Trophoblast cell (in vitro differentiated cells and primary cell): ENCODE measurements at regions not wholly inside any gene's neighbourhood (a gene's known extent, or its start where the extent isn't known, plus 50 kb on each side); places are given as distances from the start of the nearest gene placed in this dataset.

Experiments
- DNase-seq, 2 donors: peaks; one replicate each; pipeline ENCODE4 v3.0.0-alpha.2; 2016
- H2AFZ ChIP-seq: 2 replicates; pipeline ENCODE4 v1.6.1; 2013; ENCODE audit warnings: low read length, moderate library complexity, mild to moderate bottlenecking; ENCODE audit not compliant: insufficient read depth, poor library complexity
- H2AK5ac ChIP-seq: 2 replicates; pipeline ENCODE4 v1.6.1; 2013; ENCODE audit warnings: mild to moderate bottlenecking, low read length
- H2BK120ac ChIP-seq: 2 replicates; pipeline ENCODE4 v1.6.1; 2013; ENCODE audit warnings: low read length, mild to moderate bottlenecking, moderate library complexity; ENCODE audit not compliant: insufficient read depth, poor library complexity
- H2BK12ac ChIP-seq: 2 replicates; pipeline ENCODE4 v1.6.1; 2013; ENCODE audit warnings: mild to moderate bottlenecking, low read length, moderate library complexity
- H2BK5ac ChIP-seq: 2 replicates; pipeline ENCODE4 v1.6.1; 2013; ENCODE audit warnings: low read length, low read depth, moderate library complexity, mild to moderate bottlenecking; ENCODE audit not compliant: poor library complexity
- H3K14ac ChIP-seq: 2 replicates; pipeline ENCODE4 v1.6.1; 2013; ENCODE audit warnings: mild to moderate bottlenecking, low read length
- H3K18ac ChIP-seq: 2 replicates; pipeline ENCODE4 v1.6.1; 2013; ENCODE audit warnings: mild to moderate bottlenecking, low read length
- H3K23ac ChIP-seq: 2 replicates; pipeline ENCODE4 v1.6.1; 2013; ENCODE audit warnings: low read length
- H3K27ac ChIP-seq: 2 replicates; pipeline ENCODE4 v1.5.1; 2013; ENCODE audit warnings: low read depth, mild to moderate bottlenecking, inconsistent platforms, low read length, moderate library complexity
- H3K27me3 ChIP-seq: 2 replicates; pipeline ENCODE4 v1.6.1; 2013; ENCODE audit warnings: inconsistent platforms, mild to moderate bottlenecking, low read length, moderate library complexity; ENCODE audit not compliant: insufficient read depth
- H3K36me3 ChIP-seq, 2 experiments: 1 replicate in 1 of 2; 2 replicates in 1 of 2; pipeline ENCODE4 v1.6.1; 2013; ENCODE audit warnings: low read length in 2 of 2, mild to moderate bottlenecking in 2 of 2, moderate library complexity in 1 of 2; ENCODE audit not compliant: insufficient read depth in 2 of 2, control insufficient read depth in 1 of 2
- H3K4ac ChIP-seq: 2 replicates; pipeline ENCODE4 v1.6.1; 2013; ENCODE audit warnings: low read depth, mild to moderate bottlenecking, low read length, moderate library complexity
- H3K4me1 ChIP-seq, 2 experiments: 1 replicate in 1 of 2; 2 replicates in 1 of 2; pipeline ENCODE4 v1.6.1; 2013; ENCODE audit warnings: low read length in 2 of 2, mild to moderate bottlenecking in 2 of 2, moderate library complexity in 1 of 2; ENCODE audit not compliant: insufficient read depth in 2 of 2, control insufficient read depth in 1 of 2
- H3K4me2 ChIP-seq: 2 replicates; pipeline ENCODE4 v1.6.1; 2013; ENCODE audit warnings: inconsistent platforms, mild to moderate bottlenecking, low read length, moderate library complexity
- H3K4me3 ChIP-seq: 2 replicates; pipeline ENCODE4 v1.5.1; 2013; ENCODE audit warnings: mild to moderate bottlenecking, low read depth, low read length, inconsistent platforms
- H3K79me1 ChIP-seq: one replicate; pipeline ENCODE4 v1.6.1; 2013; ENCODE audit warnings: low read length
- H3K79me2 ChIP-seq: 2 replicates; pipeline ENCODE4 v1.6.1; 2013; ENCODE audit warnings: low read length, mild to moderate bottlenecking; ENCODE audit not compliant: control insufficient read depth, insufficient read depth, poor library complexity
- H3K9ac ChIP-seq: 2 replicates; pipeline ENCODE4 v1.6.1; 2013; ENCODE audit warnings: mild to moderate bottlenecking, low read length
- H3K9me3 ChIP-seq: 2 replicates; pipeline ENCODE4 v1.6.1; 2013; ENCODE audit warnings: low read depth, mild to moderate bottlenecking, control low read depth, inconsistent platforms, low read length; ENCODE audit not compliant: insufficient read depth
- H4K12ac ChIP-seq: 2 replicates; pipeline ENCODE4 v1.6.1; 2013; ENCODE audit warnings: low read depth, mild to moderate bottlenecking, low read length, moderate library complexity
- H4K8ac ChIP-seq: 2 replicates; pipeline ENCODE4 v1.6.1; 2013; ENCODE audit warnings: low read depth, mild to moderate bottlenecking, low read length, moderate library complexity
- H4K91ac ChIP-seq: one replicate; pipeline ENCODE4 v1.6.1; 2013; ENCODE audit warnings: low read depth, mild to moderate bottlenecking, low read length, moderate library complexity
- WGBS: extraction: QIAGEN DNeasy Blood & Tissue Kit; methylation state at CpG from one replicate; pipeline ENCODE4 v1.1.7; 2013; ENCODE audit warnings: missing lambda C conversion rate; ENCODE audit not compliant: insufficient read length, insufficient coverage; ENCODE audit errors: extremely low coverage; 5-methylcytosine and 5-hydroxymethylcytosine counted together

- Histone ChIP-seq H3K23ac (no peak overlapping the region), H2BK120ac (no peak overlapping the region), H3K4me1 (no peaks in the 10 kb centered on the region), H3K4ac (no peak overlapping the region), H2BK12ac (no peak overlapping the region), H3K4me3 (no peak overlapping the region), H3K9me3 (no peaks in the 10 kb centered on the region), H2AFZ (no peak overlapping the region), H2BK5ac (no peak overlapping the region), H3K36me3 (no peaks in the 10 kb centered on the region), H3K27me3 (no peaks in the 10 kb centered on the region), H4K12ac (no peak overlapping the region), H3K79me1 (no peaks in the 10 kb centered on the region), H3K9ac (no peak overlapping the region), H3K27ac (no peak overlapping the region), H3K4me2 (no peak overlapping the region), H4K91ac (no peak overlapping the region), H2AK5ac (no peak overlapping the region), H3K79me2 (no peaks in the 10 kb centered on the region), H4K8ac (no peak overlapping the region), H3K18ac (no peak overlapping the region), H3K14ac (no peak overlapping the region)
- WGBS: no CpG with 5 or more reads among the region's 1 CpG
- no peak for DNase-seq
Measured at GRCh38 chr1:87913361-87913760, 584.7 kb downstream of the LMO4 start.

- no peak overlapping the region for H4K12ac ChIP-seq
- no peak overlapping the region for H3K18ac ChIP-seq
- no peaks in the 10 kb centered on the region for H3K79me1 ChIP-seq
- no peak overlapping the region for H4K8ac ChIP-seq
- H4K91ac ChIP-seq: no peak overlapping the region
- H3K27me3 ChIP-seq: no peaks in the 10 kb centered on the region
- H3K79me2 ChIP-seq: no peaks in the 10 kb centered on the region
- no peak overlapping the region for H3K4me2 ChIP-seq
- H2AK5ac ChIP-seq: no peak overlapping the region
- H3K4me1 ChIP-seq: no peaks in the 10 kb centered on the region
- H3K9ac ChIP-seq: no peak overlapping the region
- H2AFZ ChIP-seq: no peak overlapping the region
- H3K4me3 ChIP-seq: no peak overlapping the region
- H3K27ac ChIP-seq: no peak overlapping the region
- H3K14ac ChIP-seq: no peak overlapping the region
- no peak for DNase-seq
- H3K23ac ChIP-seq: no peak overlapping the region
- H3K9me3 ChIP-seq: no peaks in the 10 kb centered on the region
- no peak overlapping the region for H2BK120ac ChIP-seq
- no peak overlapping the region for H2BK12ac ChIP-seq
- no peak overlapping the region for H3K4ac ChIP-seq
- no peak overlapping the region for H2BK5ac ChIP-seq
- no peaks in the 10 kb centered on the region for H3K36me3 ChIP-seq
Measured at GRCh38 chr1:87914396-87914795, 585.7 kb downstream of the LMO4 start.

DNA sequence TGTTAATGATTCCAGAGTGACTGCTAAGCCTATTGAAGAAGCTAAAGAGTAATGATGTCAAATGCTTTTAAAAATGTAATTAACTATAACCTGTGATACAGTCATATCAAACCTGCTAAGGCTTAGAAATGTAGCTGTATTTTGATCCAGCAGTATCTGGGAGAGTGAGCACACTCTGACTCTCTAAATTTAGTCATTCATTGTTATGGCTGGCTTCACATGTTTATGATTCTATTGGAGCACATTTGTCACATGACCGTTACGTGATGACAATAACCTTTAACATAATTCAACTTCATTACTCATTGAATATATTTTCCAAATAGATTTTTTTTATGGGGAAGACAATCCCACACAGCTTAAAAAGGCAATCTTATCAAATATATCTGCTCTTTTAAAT is 587.1 kb downstream of the LMO4 start:
- H3K27me3 ChIP-seq: no peaks in the 10 kb centered on the region
- H2AK5ac ChIP-seq: no peak overlapping the region
- WGBS: no CpG with 5 or more reads among the region's 2 CpGs
- no peak overlapping the region for H4K12ac ChIP-seq
- no peak overlapping the region for H4K91ac ChIP-seq
- no peak overlapping the region for H3K27ac ChIP-seq
- no peaks in the 10 kb centered on the region for H3K79me1 ChIP-seq
- H3K14ac ChIP-seq: no peak overlapping the region
- H3K4ac ChIP-seq: no peak overlapping the region
- DNase-seq: no peak
- H3K36me3 ChIP-seq: no peaks in the 10 kb centered on the region
- no peak overlapping the region for H2AFZ ChIP-seq
- no peak overlapping the region for H3K9ac ChIP-seq
- H2BK5ac ChIP-seq: no peak overlapping the region
- no peak overlapping the region for H3K4me2 ChIP-seq
- no peak overlapping the region for H3K23ac ChIP-seq
- no peak overlapping the region for H2BK120ac ChIP-seq
- no peaks in the 10 kb centered on the region for H3K79me2 ChIP-seq
- H3K4me3 ChIP-seq: no peak overlapping the region
- no peak overlapping the region for H3K18ac ChIP-seq
- H3K9me3 ChIP-seq: no peaks in the 10 kb centered on the region
- H2BK12ac ChIP-seq: no peak overlapping the region
- H4K8ac ChIP-seq: no peak overlapping the region
- H3K4me1 ChIP-seq: no peaks in the 10 kb centered on the region

- Histone ChIP-seq H3K27ac (no peak overlapping the region), H4K12ac (no peak overlapping the region), H3K4me1 (no peaks in the 10 kb centered on the region), H3K4me3 (no peak overlapping the region), H4K91ac (no peak overlapping the region), H3K9me3 (no peaks in the 10 kb centered on the region), H3K9ac (no peak overlapping the region), H3K36me3 (no peaks in the 10 kb centered on the region), H2BK12ac (no peak overlapping the region), H3K4ac (no peak overlapping the region), H2AFZ (no peak overlapping the region), H2BK120ac (no peak overlapping the region), H3K4me2 (no peak overlapping the region), H3K27me3 (no peaks in the 10 kb centered on the region), H3K79me1 (no peaks in the 10 kb centered on the region), H3K18ac (no peak overlapping the region), H2AK5ac (no peak overlapping the region), H3K79me2 (no peaks in the 10 kb centered on the region), H3K23ac (no peak overlapping the region), H3K14ac (no peak overlapping the region), H2BK5ac (no peak overlapping the region), H4K8ac (no peak overlapping the region)
- WGBS: no CpG with 5 or more reads among the region's 3 CpGs
- DNase-seq: no peak
Measured at GRCh38 chr1:87916965-87917364, 588.3 kb downstream of the LMO4 start.

DNA sequence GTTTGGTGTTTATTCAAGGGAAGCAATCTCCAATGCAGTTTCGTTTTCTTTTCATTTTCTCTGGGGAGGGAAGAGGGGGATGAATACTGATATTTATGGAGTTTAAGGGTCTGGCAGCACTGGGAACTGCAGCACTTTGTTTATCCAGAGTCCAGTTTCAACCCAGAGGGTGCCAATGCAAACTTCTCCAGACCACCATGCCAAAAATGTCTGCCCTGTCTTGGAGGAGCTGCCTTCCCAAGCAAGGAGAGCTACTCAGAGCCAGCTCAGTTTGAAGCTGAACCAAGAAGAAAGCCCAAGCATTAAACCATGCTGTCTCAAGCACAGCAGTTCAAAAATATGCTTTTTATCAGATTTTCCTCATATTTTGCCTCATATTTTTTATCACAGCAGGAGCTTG is 589.7 kb downstream of the LMO4 start:
- WGBS: no CpG with 5 or more reads among the region's 1 CpG
- no peak overlapping the region for H4K8ac ChIP-seq

More for the DNA sequence above, 589.7 kb downstream of the LMO4 start:
- Histone ChIP-seq H2AFZ (no peak overlapping the region), H3K23ac (no peak overlapping the region), H2BK12ac (no peak overlapping the region), H3K36me3 (no peaks in the 10 kb centered on the region), H3K9ac (no peak overlapping the region), H3K79me1 (no peaks in the 10 kb centered on the region), H3K27ac (no peak overlapping the region), H3K9me3 (no peaks in the 10 kb centered on the region), H4K91ac (no peak overlapping the region), H3K18ac (no peak overlapping the region), H2BK5ac (no peak overlapping the region), H3K4ac (no peak overlapping the region), H2BK120ac (no peak overlapping the region), H3K4me2 (no peak overlapping the region), H4K12ac (no peak overlapping the region), H3K4me3 (no peak overlapping the region), H3K4me1 (no peaks in the 10 kb centered on the region), H3K27me3 (no peaks in the 10 kb centered on the region), H2AK5ac (no peak overlapping the region), H3K14ac (no peak overlapping the region), H3K79me2 (no peaks in the 10 kb centered on the region)
- no peak for DNase-seq
